ENCODE measurements at regions not wholly inside any gene's neighbourhood (a gene's known extent, or its start where the extent isn't known, plus 50 kb on each side); places are given as distances from the start of the nearest gene placed in this dataset.

DNA sequence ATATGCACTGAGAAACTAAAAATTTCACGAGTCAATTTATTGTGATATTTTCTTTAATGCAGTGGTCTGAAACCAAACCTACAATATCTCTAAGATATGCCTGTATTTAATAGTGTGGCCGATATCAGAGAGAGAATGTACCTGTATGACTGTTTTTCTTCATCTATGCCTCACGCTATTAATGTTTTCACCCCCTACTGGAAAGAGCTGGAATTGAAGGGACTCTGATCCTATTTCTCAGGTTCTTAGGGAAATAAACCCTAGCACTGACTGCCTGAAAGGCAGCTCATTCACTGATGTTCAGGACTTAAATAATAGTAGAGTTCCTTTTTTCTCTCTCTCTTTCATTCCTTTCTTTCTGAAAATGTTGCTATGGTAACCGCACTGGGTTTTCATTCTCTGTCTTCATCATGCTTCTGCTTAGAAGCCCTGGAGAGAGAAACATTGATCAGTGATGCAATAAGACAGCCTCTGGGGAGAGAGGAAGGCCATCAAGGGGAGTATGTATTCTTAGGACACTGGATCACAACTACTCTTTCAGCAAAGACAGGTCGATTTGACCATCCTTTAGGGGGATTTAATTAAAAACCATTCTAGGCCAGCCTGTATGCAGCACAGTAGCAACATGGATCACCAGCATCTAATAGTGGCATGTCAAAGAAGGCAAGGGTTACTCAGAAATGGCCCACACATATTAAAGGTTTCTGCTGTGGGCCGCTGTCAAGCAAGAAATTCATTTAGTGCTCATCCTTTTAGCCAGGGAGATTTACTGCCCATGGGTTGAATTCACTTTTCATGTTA lies 1135.7 kb downstream of the IGSF11 start:
- Histone ChIP-seq H2BK12ac (ENCODE audit: low read depth, low read length) (no peak overlapping the region), H4K91ac (replicated peaks; ENCODE audit: insufficient read length, low read length) (no peak overlapping the region), H3K9ac (replicated peaks in 1 of 4; ENCODE audit: extremely low read depth in 1 of 4, low read depth in 3 of 4, low read length in 3 of 4) (no peak overlapping the region), H3K79me1 (ENCODE audit: low read depth, low read length) (no peaks in the 10 kb centered on the region), H2BK20ac (ENCODE audit: low read length) (no peak overlapping the region), H2AFZ (ENCODE audit: low read length) (no peak overlapping the region), H2BK120ac (replicated peaks; ENCODE audit: low read depth, low read length) (no peak overlapping the region), H3K56ac (replicated peaks; ENCODE audit: insufficient read length, low read depth, low read length) (no peak overlapping the region), H3K9me3 (ENCODE audit: insufficient read depth in 2 of 2, low read depth in 1 of 2, low read length in 1 of 2) (no peaks in the 10 kb centered on the region), H3K23ac (ENCODE audit: insufficient read length) (no peak overlapping the region), H3K79me2 (ENCODE audit: control insufficient read depth in 1 of 2, insufficient read depth in 2 of 2, low read length in 2 of 2) (no peaks in the 10 kb centered on the region), H3K4me1 (replicated peaks in 1 of 4; ENCODE audit: control insufficient read depth in 3 of 4, insufficient read depth in 4 of 4, low read length in 3 of 4) (no peaks in the 10 kb centered on the region), H3K4ac (replicated peaks; ENCODE audit: insufficient read length, low read depth, low read length) (no peak overlapping the region), H2BK15ac (ENCODE audit: low read length) (no peak overlapping the region), H2AK5ac (ENCODE audit: low read depth, low read length) (no peak overlapping the region), H3K27ac (ENCODE audit: low read depth, low read length) (no peak overlapping the region), H3K14ac (ENCODE audit: insufficient read length) (no peak overlapping the region), H3K36me3 (ENCODE audit: control insufficient read depth in 2 of 4, insufficient read depth in 4 of 4, low read length in 3 of 4) (no peaks in the 10 kb centered on the region), H4K8ac (ENCODE audit: extremely low read depth, insufficient read depth, low read length) (no peak overlapping the region), H3K4me3 (ENCODE audit: extremely low read depth in 1 of 4, insufficient read depth in 2 of 4, low read depth in 3 of 4, low read length in 4 of 4) (no peak overlapping the region), H3K23me2 (ENCODE audit: low read depth, low read length) (no peaks in the 10 kb centered on the region), H3K27me3 (replicated peaks in 1 of 4; ENCODE audit: control insufficient read depth in 3 of 4, extremely low read depth in 1 of 4, insufficient read depth in 3 of 4, low read length in 3 of 4) (no peaks in the 10 kb centered on the region), H3K18ac (ENCODE audit: extremely low read depth, low read length) (no peak overlapping the region), H4K20me1 (replicated peaks in 1 of 2; ENCODE audit: control insufficient read depth in 1 of 2, insufficient read depth in 2 of 2, low read length in 2 of 2) (no peaks in the 10 kb centered on the region), H2BK5ac (ENCODE audit: low read depth, low read length) (no peak overlapping the region), H4K5ac (ENCODE audit: insufficient read length, low read depth, low read length) (no peak overlapping the region), H3K4me2 (ENCODE audit: insufficient read depth in 1 of 2, low read depth in 2 of 2, low read length in 2 of 2) (no peak overlapping the region)
- DNase-seq (ENCODE audit: low read depth in 1 of 2, low spot score in 2 of 2) (no peak), FAIRE-seq (no peak)
- 65% methylated on average over 6 of the region's 6 CpGs; no CpG with 5 or more reads in 1 of the 2 experiments for WGBS, 2 experiments (ENCODE audit: extremely low coverage in 1 of 2, insufficient coverage in 1 of 2, insufficient read length in 1 of 2, insufficient replicate concordance in 2 of 2, low coverage in 1 of 2, low lambda C conversion rate in 2 of 2, missing lambda C conversion rate in 1 of 2)
- ChIA-PET POLR2A (ENCODE audit: partially characterized antibody) (no interaction called here), CTCF (ENCODE audit: partially characterized antibody) (interaction anchor here (0.6 to 2.3 kb wide), 29 partner anchors 9 to 1128 kb away, joined by 3 to 8 read pairs (median 3); no protein-coding TSS in a partner anchor)
- TF ChIP-seq, protein P1, sequence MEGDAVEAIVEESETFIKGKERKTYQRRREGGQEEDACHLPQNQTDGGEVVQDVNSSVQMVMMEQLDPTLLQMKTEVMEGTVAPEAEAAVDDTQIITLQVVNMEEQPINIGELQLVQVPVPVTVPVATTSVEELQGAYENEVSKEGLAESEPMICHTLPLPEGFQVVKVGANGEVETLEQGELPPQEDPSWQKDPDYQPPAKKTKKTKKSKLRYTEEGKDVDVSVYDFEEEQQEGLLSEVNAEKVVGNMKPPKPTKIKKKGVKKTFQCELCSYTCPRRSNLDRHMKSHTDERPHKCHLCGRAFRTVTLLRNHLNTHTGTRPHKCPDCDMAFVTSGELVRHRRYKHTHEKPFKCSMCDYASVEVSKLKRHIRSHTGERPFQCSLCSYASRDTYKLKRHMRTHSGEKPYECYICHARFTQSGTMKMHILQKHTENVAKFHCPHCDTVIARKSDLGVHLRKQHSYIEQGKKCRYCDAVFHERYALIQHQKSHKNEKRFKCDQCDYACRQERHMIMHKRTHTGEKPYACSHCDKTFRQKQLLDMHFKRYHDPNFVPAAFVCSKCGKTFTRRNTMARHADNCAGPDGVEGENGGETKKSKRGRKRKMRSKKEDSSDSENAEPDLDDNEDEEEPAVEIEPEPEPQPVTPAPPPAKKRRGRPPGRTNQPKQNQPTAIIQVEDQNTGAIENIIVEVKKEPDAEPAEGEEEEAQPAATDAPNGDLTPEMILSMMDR (IDR thresholded peaks at IDR 0.05; ENCODE audit: control extremely low read depth in 1 of 3, insufficient read depth in 1 of 3, low read depth in 1 of 3, low read length in 3 of 3) = peak in 2 of 3 experiments; percentile 46 to 67; a peak in 2 of 4 replicates
- no peak for TF ChIP-seq CHD1 (IDR thresholded peaks at IDR 0.05; ENCODE audit: low read depth, low read length)
- TF ChIP-seq SIX5 (IDR thresholded peaks at IDR 0.05; ENCODE audit: low read depth, low read length) = no peak
- no peak for TF ChIP-seq SP1 (IDR thresholded peaks at IDR 0.05; ENCODE audit: low read depth, low read length)
- no peak for TF ChIP-seq RFX5 (IDR thresholded peaks at IDR 0.05; ENCODE audit: borderline replicate concordance, low read depth, low read length)
- peak; percentile 49 for TF ChIP-seq RAD21 (IDR thresholded peaks at IDR 0.05 in 1 of 2, conservative IDR thresholded peaks at IDR 0.05 in 1 of 2; ENCODE audit: low read depth in 2 of 2, low read length in 2 of 2)
- no peak for TF ChIP-seq JUND (IDR thresholded peaks at IDR 0.05; ENCODE audit: low read length)
- TF ChIP-seq TEAD4 (IDR thresholded peaks at IDR 0.05; ENCODE audit: low read depth, low read length) = no peak
- TF ChIP-seq GTF2F1 (IDR thresholded peaks at IDR 0.05; ENCODE audit: borderline replicate concordance, low read depth, low read length) = no peak
- no peak for TF ChIP-seq SIRT6 (IDR thresholded peaks at IDR 0.05; ENCODE audit: low read length)
